ENCODE measurements at regions not wholly inside any gene's neighbourhood (a gene's known extent, or its start where the extent isn't known, plus 50 kb on each side); places are given as distances from the start of the nearest gene placed in this dataset.

DNA sequence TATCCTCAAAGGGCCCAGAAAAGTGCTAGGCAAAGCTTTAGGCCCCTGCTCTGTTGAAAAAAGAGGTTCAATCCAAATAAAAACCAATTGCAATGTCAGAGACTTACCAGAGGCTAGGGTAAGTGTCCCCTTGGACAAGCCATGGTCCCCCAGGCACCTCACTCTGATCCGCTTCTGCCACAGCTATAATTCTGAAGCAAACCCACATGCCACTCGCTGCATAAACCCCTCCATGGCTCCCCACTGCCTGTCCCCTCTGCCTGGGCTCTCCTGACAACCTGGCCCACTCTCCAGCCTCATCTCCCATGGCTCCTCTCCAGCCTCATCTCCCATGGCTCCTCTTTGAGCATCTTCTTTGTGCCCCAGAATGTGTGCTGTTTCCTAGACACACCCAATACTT lies 169.6 kb upstream of the TLE3 start:
- no peak overlapping the region for H3K9ac ChIP-seq (ENCODE audit: low read depth, low read length)
- no peak overlapping the region for H4K5ac ChIP-seq (ENCODE audit: low read depth, low read length)
- DNase-seq (no peak), ATAC-seq (ENCODE audit: low read depth) (no peak)
- H4K8ac ChIP-seq (ENCODE audit: low read depth in 2 of 2, low read length in 2 of 2), result no peak overlapping the region
- H2AFZ ChIP-seq (replicated peaks; ENCODE audit: low read length, poor library complexity), result no peak overlapping the region
- BruUV-seq (replicated peaks), result no TSS peak
- dilution Hi-C loops (cut with HindIII; ENCODE audit: low sequenced_read_pairs, unreplicated experiment) (no loop called here), in situ Hi-C loops (cut with MboI; ENCODE audit: low sequenced_read_pairs) (no loop called here), intact Hi-C loops (cut with micrococcal nuclease) (no loop called here)
- H2BK15ac ChIP-seq (ENCODE audit: low read depth, low read length), result no peak overlapping the region
- H3K4me3 ChIP-seq (ENCODE audit: insufficient read depth, low read depth, low read length), result no peak overlapping the region
- no peaks in the 10 kb centered on the region for H3K9me3 ChIP-seq (ENCODE audit: control insufficient read depth, insufficient read depth, low read length)
- WGBS, 2 experiments (ENCODE audit: extremely low coverage in 2 of 2, insufficient read length in 1 of 2), result no CpG with 5 or more reads among the region's 2 CpGs
- no peaks in the 10 kb centered on the region for H4K20me1 ChIP-seq (ENCODE audit: insufficient read depth, low read length)
- H3K18ac ChIP-seq (ENCODE audit: low read depth, low read length), result no peak overlapping the region
- no peak overlapping the region for H2AK5ac ChIP-seq (ENCODE audit: low read depth, low read length)
- no peak overlapping the region for H3K14ac ChIP-seq (replicated peaks; ENCODE audit: low read depth, low read length)
- peaks cover 41% of the 10 kb centered on the region; the same call in 1 of the 2 replicates for H3K27me3 ChIP-seq (ENCODE audit: control insufficient read depth, insufficient read depth, low read length)
- H3K4ac ChIP-seq (ENCODE audit: low read depth, low read length), result no peak overlapping the region
- H3K36me3 ChIP-seq (ENCODE audit: control insufficient read depth, insufficient read depth, low read length), result no peaks in the 10 kb centered on the region
- no peak overlapping the region for H2BK120ac ChIP-seq (ENCODE audit: low read depth, low read length)
- no peak overlapping the region for H2AK9ac ChIP-seq (replicated peaks; ENCODE audit: low read depth, low read length, poor library complexity)
- ChIA-PET CTCF (no interaction called here), POLR2A (ENCODE audit: unreplicated experiment) (no interaction called here)
- H2BK5ac ChIP-seq (ENCODE audit: low read depth, low read length, poor library complexity, severe bottlenecking), result no peak overlapping the region
- H3K23ac ChIP-seq (ENCODE audit: low read depth, low read length), result no peak overlapping the region
- no peak overlapping the region for H3K4me2 ChIP-seq (ENCODE audit: low read depth, low read length)
- H3K4me1 ChIP-seq (ENCODE audit: control insufficient read depth, insufficient read depth, low read length), result peaks cover 5% of the 10 kb centered on the region; the same call in 1 of the 2 replicates
- no peaks in the 10 kb centered on the region for H3K79me1 ChIP-seq (ENCODE audit: low read depth in 1 of 2, low read length in 2 of 2)
- H4K91ac ChIP-seq (ENCODE audit: insufficient read depth, low read depth, low read length), result no peak overlapping the region
- peaks cover 10% of the 10 kb centered on the region; the same call in 1 of the 2 replicates for H3K9me1 ChIP-seq (ENCODE audit: insufficient read depth, low read length)
- TF ChIP-seq POLR2A (IDR thresholded peaks at IDR 0.05; ENCODE audit: low read depth, low read length) (no peak), CHD1 (IDR thresholded peaks at IDR 0.05; ENCODE audit: low read depth, low read length) (no peak), MXI1 (IDR thresholded peaks at IDR 0.05; ENCODE audit: borderline replicate concordance, low read depth, low read length) (no peak), NFE2L2 (IDR thresholded peaks at IDR 0.05; ENCODE audit: low read depth, low read length) (no peak)
- H3K56ac ChIP-seq (ENCODE audit: extremely low read depth, insufficient read depth, low read length), result no peak overlapping the region
- H2BK20ac ChIP-seq (ENCODE audit: low read depth, low read length), result no peak overlapping the region
- no peak overlapping the region for H3K27ac ChIP-seq (ENCODE audit: insufficient read depth, low read length)
